PC-9 (cell line): ENCODE measurements at regions not wholly inside any gene's neighbourhood (a gene's known extent, or its start where the extent isn't known, plus 50 kb on each side); places are given as distances from the start of the nearest gene placed in this dataset.

Experiments
- EZH2 ChIP-seq: fragments of 200-600 bp; sonication (generic); IDR thresholded peaks from 2 replicates; pipeline ENCODE4 v1.8.0; 2017; ENCODE audit warnings: antibody characterized with exemption, low read depth
- TF ChIP-seq, protein P1 (sequence below): fragments of 200-600 bp; sonication (generic); conservative IDR thresholded peaks from 2 replicates; pipeline ENCODE4 v1.6.1; 2017; ENCODE audit warnings: mixed run types, antibody characterized with exemption, mild to moderate bottlenecking, moderate library complexity

DNA sequence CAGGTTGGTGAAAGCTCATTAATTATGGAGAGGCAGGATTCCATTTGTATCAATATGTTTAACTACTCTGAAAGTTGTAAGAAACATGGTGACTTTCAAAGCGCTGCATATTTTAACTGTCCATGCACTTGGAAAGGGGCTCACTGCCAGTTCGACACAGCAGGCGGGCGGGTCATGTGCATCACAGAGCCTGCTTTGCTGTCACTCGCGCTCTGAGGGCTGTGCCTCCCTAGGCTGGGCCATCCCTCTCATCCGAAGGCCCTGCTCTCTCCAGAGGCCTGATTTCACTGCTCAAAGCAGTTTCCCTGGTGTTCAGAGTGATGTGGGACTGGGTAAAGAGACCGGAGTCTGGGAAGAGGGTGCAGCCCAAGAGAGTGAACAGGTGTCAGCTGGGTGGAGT lies 422.0 kb upstream of the MON1B start:
- TF ChIP-seq, protein P1, sequence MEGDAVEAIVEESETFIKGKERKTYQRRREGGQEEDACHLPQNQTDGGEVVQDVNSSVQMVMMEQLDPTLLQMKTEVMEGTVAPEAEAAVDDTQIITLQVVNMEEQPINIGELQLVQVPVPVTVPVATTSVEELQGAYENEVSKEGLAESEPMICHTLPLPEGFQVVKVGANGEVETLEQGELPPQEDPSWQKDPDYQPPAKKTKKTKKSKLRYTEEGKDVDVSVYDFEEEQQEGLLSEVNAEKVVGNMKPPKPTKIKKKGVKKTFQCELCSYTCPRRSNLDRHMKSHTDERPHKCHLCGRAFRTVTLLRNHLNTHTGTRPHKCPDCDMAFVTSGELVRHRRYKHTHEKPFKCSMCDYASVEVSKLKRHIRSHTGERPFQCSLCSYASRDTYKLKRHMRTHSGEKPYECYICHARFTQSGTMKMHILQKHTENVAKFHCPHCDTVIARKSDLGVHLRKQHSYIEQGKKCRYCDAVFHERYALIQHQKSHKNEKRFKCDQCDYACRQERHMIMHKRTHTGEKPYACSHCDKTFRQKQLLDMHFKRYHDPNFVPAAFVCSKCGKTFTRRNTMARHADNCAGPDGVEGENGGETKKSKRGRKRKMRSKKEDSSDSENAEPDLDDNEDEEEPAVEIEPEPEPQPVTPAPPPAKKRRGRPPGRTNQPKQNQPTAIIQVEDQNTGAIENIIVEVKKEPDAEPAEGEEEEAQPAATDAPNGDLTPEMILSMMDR = no peak
- no peak for TF ChIP-seq EZH2
